SK-N-SH treated with all-trans-retinoic acid at 6 μM for 48 hours (cell line): ENCODE measurements at regions not wholly inside any gene's neighbourhood (a gene's known extent, or its start where the extent isn't known, plus 50 kb on each side); places are given as distances from the start of the nearest gene placed in this dataset.

Source experiments
- ATAC-seq: fragments of 200-7000 bp; cut with Tn5 transposase; 3 replicates; pipeline ENCODE4 v1.9.1; 2020; ENCODE audit warnings: mild to moderate bottlenecking, moderate library complexity
- ARNTL ChIP-seq: fragments of 450-650 bp; formaldehyde crosslinking; IDR thresholded peaks from 2 replicates; pipeline ENCODE4 v1.5.0; 2020; ENCODE audit warnings: low read depth, mild to moderate bottlenecking, moderate library complexity, borderline replicate concordance
- BACH2 ChIP-seq: fragments of 250-450 bp; sonication (Bioruptor Pico); IDR thresholded peaks from 2 replicates; pipeline ENCODE4 v1.9.0; 2021; ENCODE audit warnings: mild to moderate bottlenecking, borderline replicate concordance
- CSDC2 ChIP-seq: fragments of 250-450 bp; sonication (Bioruptor Pico); IDR thresholded peaks from 2 replicates; pipeline ENCODE4 v1.5.0; 2020; ENCODE audit warnings: mild to moderate bottlenecking, moderate library complexity
- ESRRG ChIP-seq: fragments of 250-450 bp; sonication (Bioruptor Pico); IDR thresholded peaks from 2 replicates; pipeline ENCODE4 v1.6.1; 2021; ENCODE audit warnings: mild to moderate bottlenecking
- GLIS3 ChIP-seq: fragments of 250-450 bp; sonication (Bioruptor Pico); IDR thresholded peaks from 2 replicates; pipeline ENCODE4 v1.5.0; 2020; ENCODE audit warnings: mild to moderate bottlenecking, moderate library complexity
- ISL1 ChIP-seq: fragments of 250-450 bp; sonication (Bioruptor Pico); IDR thresholded peaks from 2 replicates; pipeline ENCODE4 v2.1.2; 2022; ENCODE audit warnings: mild to moderate bottlenecking, moderate library complexity
- OSR1 ChIP-seq: fragments of 250-450 bp; sonication (Bioruptor Pico); IDR thresholded peaks from 2 replicates; pipeline ENCODE4 v1.8.0; 2022; ENCODE audit warnings: moderate library complexity, mild to moderate bottlenecking, inconsistent platforms
- PPARA ChIP-seq: fragments of 250-450 bp; sonication (Bioruptor Pico); IDR thresholded peaks from 2 replicates; pipeline ENCODE4 v1.5.0; 2020; ENCODE audit warnings: mild to moderate bottlenecking, borderline replicate concordance
- RARB ChIP-seq: fragments of 250-450 bp; sonication (Bioruptor Pico); IDR thresholded peaks from 2 replicates; pipeline ENCODE4 v1.8.0; 2021; ENCODE audit warnings: mild to moderate bottlenecking, moderate library complexity
- SNAI2 ChIP-seq: fragments of 250-450 bp; sonication (Bioruptor Pico); IDR thresholded peaks from 2 replicates; pipeline ENCODE4 v1.5.0; 2020; ENCODE audit warnings: mild to moderate bottlenecking, moderate library complexity
- ZC3H10 ChIP-seq: fragments of 250-450 bp; sonication (Bioruptor Pico); IDR thresholded peaks from 2 replicates; pipeline ENCODE4 v1.5.1; 2021; ENCODE audit warnings: mild to moderate bottlenecking, moderate library complexity
- ZFP3 ChIP-seq: fragments of 250-450 bp; sonication (Bioruptor Pico); IDR thresholded peaks from 2 replicates; pipeline ENCODE4 v1.5.0; 2020; ENCODE audit warnings: mild to moderate bottlenecking, moderate library complexity
- ZFP30 ChIP-seq: fragments of 450-650 bp; formaldehyde crosslinking; IDR thresholded peaks from 2 replicates; pipeline ENCODE4 v1.5.0; 2022; ENCODE audit warnings: mild to moderate bottlenecking, moderate library complexity
- ZNF565 ChIP-seq: fragments of 450-650 bp; formaldehyde crosslinking; conservative IDR thresholded peaks from 2 replicates; pipeline ENCODE4 v1.5.0; 2020; ENCODE audit warnings: low read depth, mild to moderate bottlenecking, moderate library complexity
- ZNF70 ChIP-seq: fragments of 450-650 bp; formaldehyde crosslinking; IDR thresholded peaks from 2 replicates; pipeline ENCODE4 v1.5.0; 2020; ENCODE audit warnings: mild to moderate bottlenecking, moderate library complexity
- ZNF8 ChIP-seq: fragments of 450-650 bp; formaldehyde crosslinking; IDR thresholded peaks from 2 replicates; pipeline ENCODE4 v1.5.0; 2020; ENCODE audit warnings: mild to moderate bottlenecking, moderate library complexity
- TF ChIP-seq, protein P1 (sequence below): fragments of 250-450 bp; sonication (Bioruptor Pico); IDR thresholded peaks from 2 replicates; pipeline ENCODE4 v1.5.0; 2020; ENCODE audit warnings: mild to moderate bottlenecking, moderate library complexity
- TF ChIP-seq, protein P2 (sequence below): fragments of 250-450 bp; sonication (Bioruptor Pico); IDR thresholded peaks from 2 replicates; pipeline ENCODE4 v1.5.1; 2021; ENCODE audit warnings: mild to moderate bottlenecking, moderate library complexity
- TF ChIP-seq, protein P3 (sequence below): fragments of 250-450 bp; sonication (Bioruptor Pico); IDR thresholded peaks from 2 replicates; pipeline ENCODE4 v1.5.1; 2020; ENCODE audit warnings: low read depth, mild to moderate bottlenecking, moderate library complexity
- TF ChIP-seq, protein P4 (sequence below): fragments of 250-450 bp; sonication (Bioruptor Pico); IDR thresholded peaks from 2 replicates; pipeline ENCODE4 v1.8.0; 2020; ENCODE audit warnings: mild to moderate bottlenecking, moderate library complexity, borderline replicate concordance
- TF ChIP-seq, protein P5 (sequence below): fragments of 250-450 bp; sonication (Bioruptor Pico); IDR thresholded peaks from 2 replicates; pipeline ENCODE4 v1.8.0; 2021; ENCODE audit warnings: low read depth, mild to moderate bottlenecking, moderate library complexity, borderline replicate concordance

DNA sequence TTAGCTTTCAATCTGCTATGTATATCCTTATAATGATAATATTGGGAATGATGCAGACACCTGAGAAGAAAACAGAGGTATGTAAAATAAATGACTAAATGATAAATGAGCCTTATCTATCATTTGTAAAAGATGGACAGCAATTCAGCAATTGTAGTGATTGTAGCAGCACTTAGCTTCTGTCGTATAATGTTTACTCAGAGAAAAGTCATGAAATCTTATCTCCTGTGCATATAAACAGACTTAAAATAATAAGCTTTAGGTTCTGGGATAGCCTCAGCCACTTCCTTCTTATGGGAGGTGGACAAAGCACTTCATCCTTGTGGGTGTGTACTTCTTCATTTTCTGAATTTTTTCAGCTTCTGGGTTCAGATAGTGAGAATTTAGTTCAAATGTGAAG is 324.8 kb upstream of the MAP3K7 start:
- no peak for TF ChIP-seq ARNTL
- no peak for TF ChIP-seq ZNF8 (CRISPR knock-in tag)
- TF ChIP-seq, protein P1, sequence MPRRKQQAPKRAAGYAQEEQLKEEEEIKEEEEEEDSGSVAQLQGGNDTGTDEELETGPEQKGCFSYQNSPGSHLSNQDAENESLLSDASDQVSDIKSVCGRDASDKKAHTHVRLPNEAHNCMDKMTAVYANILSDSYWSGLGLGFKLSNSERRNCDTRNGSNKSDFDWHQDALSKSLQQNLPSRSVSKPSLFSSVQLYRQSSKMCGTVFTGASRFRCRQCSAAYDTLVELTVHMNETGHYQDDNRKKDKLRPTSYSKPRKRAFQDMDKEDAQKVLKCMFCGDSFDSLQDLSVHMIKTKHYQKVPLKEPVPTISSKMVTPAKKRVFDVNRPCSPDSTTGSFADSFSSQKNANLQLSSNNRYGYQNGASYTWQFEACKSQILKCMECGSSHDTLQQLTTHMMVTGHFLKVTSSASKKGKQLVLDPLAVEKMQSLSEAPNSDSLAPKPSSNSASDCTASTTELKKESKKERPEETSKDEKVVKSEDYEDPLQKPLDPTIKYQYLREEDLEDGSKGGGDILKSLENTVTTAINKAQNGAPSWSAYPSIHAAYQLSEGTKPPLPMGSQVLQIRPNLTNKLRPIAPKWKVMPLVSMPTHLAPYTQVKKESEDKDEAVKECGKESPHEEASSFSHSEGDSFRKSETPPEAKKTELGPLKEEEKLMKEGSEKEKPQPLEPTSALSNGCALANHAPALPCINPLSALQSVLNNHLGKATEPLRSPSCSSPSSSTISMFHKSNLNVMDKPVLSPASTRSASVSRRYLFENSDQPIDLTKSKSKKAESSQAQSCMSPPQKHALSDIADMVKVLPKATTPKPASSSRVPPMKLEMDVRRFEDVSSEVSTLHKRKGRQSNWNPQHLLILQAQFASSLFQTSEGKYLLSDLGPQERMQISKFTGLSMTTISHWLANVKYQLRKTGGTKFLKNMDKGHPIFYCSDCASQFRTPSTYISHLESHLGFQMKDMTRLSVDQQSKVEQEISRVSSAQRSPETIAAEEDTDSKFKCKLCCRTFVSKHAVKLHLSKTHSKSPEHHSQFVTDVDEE = no peak
- no peak for TF ChIP-seq GLIS3 (CRISPR knock-in tag)
- no peak for TF ChIP-seq CSDC2 (CRISPR knock-in tag)
- TF ChIP-seq OSR1 (CRISPR knock-in tag) = no peak
- TF ChIP-seq ZFP30 (CRISPR knock-in tag) = no peak
- TF ChIP-seq ZC3H10 (CRISPR knock-in tag) = no peak
- no peak for TF ChIP-seq ZFP3 (CRISPR knock-in tag)
- TF ChIP-seq, protein P2, sequence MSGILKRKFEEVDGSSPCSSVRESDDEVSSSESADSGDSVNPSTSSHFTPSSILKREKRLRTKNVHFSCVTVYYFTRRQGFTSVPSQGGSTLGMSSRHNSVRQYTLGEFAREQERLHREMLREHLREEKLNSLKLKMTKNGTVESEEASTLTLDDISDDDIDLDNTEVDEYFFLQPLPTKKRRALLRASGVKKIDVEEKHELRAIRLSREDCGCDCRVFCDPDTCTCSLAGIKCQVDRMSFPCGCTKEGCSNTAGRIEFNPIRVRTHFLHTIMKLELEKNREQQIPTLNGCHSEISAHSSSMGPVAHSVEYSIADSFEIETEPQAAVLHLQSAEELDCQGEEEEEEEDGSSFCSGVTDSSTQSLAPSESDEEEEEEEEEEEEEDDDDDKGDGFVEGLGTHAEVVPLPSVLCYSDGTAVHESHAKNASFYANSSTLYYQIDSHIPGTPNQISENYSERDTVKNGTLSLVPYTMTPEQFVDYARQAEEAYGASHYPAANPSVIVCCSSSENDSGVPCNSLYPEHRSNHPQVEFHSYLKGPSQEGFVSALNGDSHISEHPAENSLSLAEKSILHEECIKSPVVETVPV = no peak
- TF ChIP-seq SNAI2 (CRISPR knock-in tag) = no peak
- ATAC-seq = no peak

DNA sequence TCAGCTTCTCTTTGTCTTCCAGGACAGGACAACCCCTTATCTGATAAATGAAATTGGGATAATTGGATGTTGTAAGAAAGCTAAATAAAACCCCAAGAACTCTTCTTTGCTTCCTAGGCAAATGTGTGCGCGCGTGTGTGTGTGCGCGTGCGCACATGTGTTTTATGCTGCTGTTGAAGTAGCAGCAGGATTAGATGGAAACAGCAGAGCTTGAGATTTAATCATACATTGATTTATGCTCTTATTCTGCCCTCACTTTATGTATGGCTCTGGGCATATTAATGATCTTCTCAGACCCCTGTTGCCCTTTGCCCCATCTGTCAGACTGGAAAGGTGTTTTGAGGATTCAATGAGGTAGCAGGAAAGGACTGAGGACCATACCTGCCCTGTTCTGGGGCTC is 324.0 kb upstream of the MAP3K7 start:
- ATAC-seq = no peak
- TF ChIP-seq ZFP3 (CRISPR knock-in tag) (no peak), RARB (CRISPR knock-in tag) (no peak), OSR1 (CRISPR knock-in tag) (no peak), ISL1 (CRISPR knock-in tag) (no peak), ZC3H10 (CRISPR knock-in tag) (no peak), SNAI2 (CRISPR knock-in tag) (no peak), ZFP30 (CRISPR knock-in tag) (no peak), ZNF70 (CRISPR knock-in tag) (no peak), ZNF565 (CRISPR knock-in tag) (no peak), PPARA (no peak), ESRRG (CRISPR knock-in tag) (no peak), GLIS3 (CRISPR knock-in tag) (no peak), BACH2 (CRISPR knock-in tag) (no peak), ZNF8 (CRISPR knock-in tag) (no peak), ARNTL (no peak)
- TF ChIP-seq, protein P3, sequence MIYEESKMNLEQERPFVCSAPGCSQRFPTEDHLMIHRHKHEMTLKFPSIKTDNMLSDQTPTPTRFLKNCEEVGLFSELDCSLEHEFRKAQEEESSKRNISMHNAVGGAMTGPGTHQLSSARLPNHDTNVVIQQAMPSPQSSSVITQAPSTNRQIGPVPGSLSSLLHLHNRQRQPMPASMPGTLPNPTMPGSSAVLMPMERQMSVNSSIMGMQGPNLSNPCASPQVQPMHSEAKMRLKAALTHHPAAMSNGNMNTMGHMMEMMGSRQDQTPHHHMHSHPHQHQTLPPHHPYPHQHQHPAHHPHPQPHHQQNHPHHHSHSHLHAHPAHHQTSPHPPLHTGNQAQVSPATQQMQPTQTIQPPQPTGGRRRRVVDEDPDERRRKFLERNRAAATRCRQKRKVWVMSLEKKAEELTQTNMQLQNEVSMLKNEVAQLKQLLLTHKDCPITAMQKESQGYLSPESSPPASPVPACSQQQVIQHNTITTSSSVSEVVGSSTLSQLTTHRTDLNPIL (CRISPR knock-in tag) = no peak
- TF ChIP-seq, protein P4, sequence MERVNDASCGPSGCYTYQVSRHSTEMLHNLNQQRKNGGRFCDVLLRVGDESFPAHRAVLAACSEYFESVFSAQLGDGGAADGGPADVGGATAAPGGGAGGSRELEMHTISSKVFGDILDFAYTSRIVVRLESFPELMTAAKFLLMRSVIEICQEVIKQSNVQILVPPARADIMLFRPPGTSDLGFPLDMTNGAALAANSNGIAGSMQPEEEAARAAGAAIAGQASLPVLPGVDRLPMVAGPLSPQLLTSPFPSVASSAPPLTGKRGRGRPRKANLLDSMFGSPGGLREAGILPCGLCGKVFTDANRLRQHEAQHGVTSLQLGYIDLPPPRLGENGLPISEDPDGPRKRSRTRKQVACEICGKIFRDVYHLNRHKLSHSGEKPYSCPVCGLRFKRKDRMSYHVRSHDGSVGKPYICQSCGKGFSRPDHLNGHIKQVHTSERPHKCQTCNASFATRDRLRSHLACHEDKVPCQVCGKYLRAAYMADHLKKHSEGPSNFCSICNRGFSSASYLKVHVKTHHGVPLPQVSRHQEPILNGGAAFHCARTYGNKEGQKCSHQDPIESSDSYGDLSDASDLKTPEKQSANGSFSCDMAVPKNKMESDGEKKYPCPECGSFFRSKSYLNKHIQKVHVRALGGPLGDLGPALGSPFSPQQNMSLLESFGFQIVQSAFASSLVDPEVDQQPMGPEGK (CRISPR knock-in tag) = no peak
- TF ChIP-seq, protein P5, sequence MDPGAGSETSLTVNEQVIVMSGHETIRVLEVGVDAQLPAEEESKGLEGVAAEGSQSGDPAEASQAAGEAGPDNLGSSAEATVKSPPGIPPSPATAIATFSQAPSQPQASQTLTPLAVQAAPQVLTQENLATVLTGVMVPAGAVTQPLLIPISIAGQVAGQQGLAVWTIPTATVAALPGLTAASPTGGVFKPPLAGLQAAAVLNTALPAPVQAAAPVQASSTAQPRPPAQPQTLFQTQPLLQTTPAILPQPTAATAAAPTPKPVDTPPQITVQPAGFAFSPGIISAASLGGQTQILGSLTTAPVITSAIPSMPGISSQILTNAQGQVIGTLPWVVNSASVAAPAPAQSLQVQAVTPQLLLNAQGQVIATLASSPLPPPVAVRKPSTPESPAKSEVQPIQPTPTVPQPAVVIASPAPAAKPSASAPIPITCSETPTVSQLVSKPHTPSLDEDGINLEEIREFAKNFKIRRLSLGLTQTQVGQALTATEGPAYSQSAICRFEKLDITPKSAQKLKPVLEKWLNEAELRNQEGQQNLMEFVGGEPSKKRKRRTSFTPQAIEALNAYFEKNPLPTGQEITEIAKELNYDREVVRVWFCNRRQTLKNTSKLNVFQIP (CRISPR knock-in tag) = no peak
- TF ChIP-seq, protein P1 = no peak
- TF ChIP-seq, protein P2 = no peak
- TF ChIP-seq, all 23 proteins: peak for 0
